Urinary bladder (tissue), 3 donors: ENCODE measurements at regions not wholly inside any gene's neighbourhood (a gene's known extent, or its start where the extent isn't known, plus 50 kb on each side); places are given as distances from the start of the nearest gene placed in this dataset.
A peak's percentile ranks its signal among the peaks of the same experiment; 100 is the strongest.
"Not testable (repeated sequence)": the region's sequence is repeated elsewhere in the genome, so short reads cannot be mapped to it uniquely, and the experiment has no call there.

Source experiments
- DNase-seq: peaks from one replicate; pipeline ENCODE4 v3.0.0-alpha.2; 2015; ENCODE audit errors: extremely low spot score
- H3K27ac ChIP-seq: one replicate; pipeline ENCODE4 v1.5.1; 2013; ENCODE audit warnings: low read depth, mild to moderate bottlenecking, moderate library complexity
- H3K36me3 ChIP-seq: one replicate; pipeline ENCODE4 v1.6.1; 2013; ENCODE audit warnings: mild to moderate bottlenecking, moderate library complexity; ENCODE audit not compliant: insufficient read depth
- H3K4me1 ChIP-seq: one replicate; pipeline ENCODE4 v1.6.1; 2013; ENCODE audit warnings: mild to moderate bottlenecking, moderate library complexity; ENCODE audit not compliant: insufficient read depth
- H3K4me3 ChIP-seq: one replicate; pipeline ENCODE4 v1.5.1; 2013; ENCODE audit warnings: low read depth, low read length
- WGBS: extraction: QIAGEN DNeasy Blood & Tissue Kit; methylation state at CpG from one replicate; pipeline ENCODE4 v1.1.7; 2013; 5-methylcytosine and 5-hydroxymethylcytosine counted together
- donor health status: healthy with polysubstance abuse.
- donor health status: healthy.

DNA sequence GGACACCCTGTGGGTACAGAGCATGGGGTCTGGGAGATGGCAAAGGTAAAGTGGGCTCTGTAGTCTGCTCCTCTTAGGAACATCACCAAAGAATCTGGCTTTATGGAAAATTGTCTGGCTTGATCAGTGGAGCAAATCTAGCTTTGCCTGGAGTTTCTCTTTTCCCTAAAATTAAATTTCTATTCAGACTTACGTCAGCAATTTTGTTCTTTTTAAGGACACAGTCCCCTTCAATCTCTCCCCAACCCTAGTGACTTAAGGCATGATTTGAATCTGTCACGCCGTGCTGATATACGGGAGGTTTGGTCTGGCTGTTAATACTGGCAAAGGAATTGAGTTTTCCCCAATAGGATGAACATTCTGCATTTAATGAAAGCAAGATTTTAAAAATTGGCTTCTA, 72.3 kb upstream of the ERCC6L2 start:
- WGBS = 97% methylated on average over 4 of the region's 4 CpGs
- no peaks in the 10 kb centered on the region for H3K4me1 ChIP-seq
- DNase-seq = no peak

DNA sequence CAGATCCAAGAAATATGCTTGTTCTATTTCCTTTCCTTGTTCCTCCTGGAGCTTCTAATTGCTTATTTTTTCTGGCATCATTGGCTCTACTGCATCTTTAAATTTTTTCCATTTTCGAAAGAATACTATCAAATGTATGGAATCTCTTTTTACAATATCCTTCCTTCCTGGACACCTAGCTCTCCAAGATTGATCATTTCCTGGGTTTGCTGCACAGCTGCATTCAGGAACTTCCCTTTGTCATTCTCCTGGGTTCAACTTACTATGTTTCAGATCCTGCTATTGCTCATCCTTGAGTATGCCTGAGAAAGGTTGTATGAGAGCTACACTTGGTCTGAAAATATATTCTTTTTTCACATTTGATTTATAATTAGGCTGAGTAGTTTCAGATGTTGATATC, 73.7 kb upstream of the ERCC6L2 start:
- 81% methylated on average over 1 of the region's 1 CpG for WGBS
- Histone ChIP-seq H3K4me1 (no peaks in the 10 kb centered on the region), H3K4me3 (no peak overlapping the region), H3K36me3 (no peaks in the 10 kb centered on the region), H3K27ac (no peak overlapping the region)
- DNase-seq = no peak

More for the DNA sequence above, 72.3 kb upstream of the ERCC6L2 start:
- Histone ChIP-seq H3K27ac (no peak overlapping the region), H3K36me3 (no peaks in the 10 kb centered on the region), H3K4me3 (no peak overlapping the region)

DNA sequence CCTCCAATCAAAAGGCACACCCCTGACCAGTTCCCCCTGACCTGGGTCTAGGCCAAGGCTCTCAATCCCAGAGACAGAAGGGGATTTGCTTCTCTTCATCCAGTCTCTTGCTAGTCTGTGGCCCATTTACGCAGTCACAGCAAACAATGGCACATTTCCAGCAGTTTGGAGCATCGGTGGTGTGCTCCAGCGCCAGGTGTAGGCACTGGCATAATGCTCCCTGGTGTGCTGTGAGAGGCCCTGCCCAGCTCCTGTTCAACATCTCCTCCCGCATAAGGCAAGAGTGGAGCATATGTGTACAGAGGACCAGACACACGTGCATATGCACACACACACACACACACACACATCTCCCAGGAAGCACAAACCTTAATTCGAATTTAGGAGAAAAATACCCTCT, 79.5 kb upstream of the ERCC6L2 start:
- H3K4me3 ChIP-seq = no peak overlapping the region
- no peak for DNase-seq
- H3K4me1 ChIP-seq = no peaks in the 10 kb centered on the region
- WGBS = 87% methylated on average over 6 of the region's 6 CpGs
- no peaks in the 10 kb centered on the region for H3K36me3 ChIP-seq
- no peak overlapping the region for H3K27ac ChIP-seq

DNA sequence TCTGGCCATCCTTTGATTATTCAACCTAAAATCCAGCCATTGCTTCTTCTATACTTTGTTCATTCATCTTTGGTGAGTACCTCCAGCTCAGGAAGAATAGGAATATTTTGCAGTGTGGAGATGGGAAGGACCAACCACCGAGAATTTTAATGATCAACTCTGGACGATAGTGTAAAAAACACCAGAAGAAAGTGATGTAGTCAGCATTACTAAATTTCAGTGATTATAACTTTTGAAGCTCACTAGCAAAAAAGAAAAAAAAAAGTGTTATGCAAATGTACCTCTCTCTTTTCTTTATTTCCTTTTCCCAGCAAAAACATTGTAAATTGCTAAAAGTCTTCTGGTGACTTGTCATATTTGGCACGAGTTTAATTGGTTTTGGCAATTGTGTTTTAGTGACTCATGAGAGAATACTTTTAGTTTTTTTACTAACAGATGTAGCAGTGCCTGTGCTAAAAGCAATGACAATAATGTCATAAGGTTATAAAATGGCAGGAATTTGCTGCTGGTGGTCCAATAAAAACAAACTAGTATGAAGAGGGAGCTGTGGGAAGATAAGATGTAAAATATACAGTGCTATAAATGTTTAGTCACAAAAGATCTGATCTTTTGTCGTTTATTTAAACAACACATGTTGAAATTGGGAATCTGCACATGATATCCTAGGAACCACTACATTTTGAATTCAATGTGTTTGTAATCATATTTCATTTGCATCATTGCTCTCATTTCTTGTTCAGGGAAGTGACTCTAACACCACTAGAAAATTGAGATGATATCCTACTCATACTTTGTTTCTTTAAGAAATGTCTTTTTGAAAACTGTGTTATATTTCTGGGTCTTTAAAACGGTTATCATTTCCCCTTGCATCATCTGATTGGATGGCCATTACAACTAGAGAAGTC, 81.3 kb upstream of the ERCC6L2 start:
- 21% methylated on average over 5 of the region's 5 CpGs for WGBS
- DNase-seq = peak; percentile 52
- no peak overlapping the region for H3K27ac ChIP-seq

DNA sequence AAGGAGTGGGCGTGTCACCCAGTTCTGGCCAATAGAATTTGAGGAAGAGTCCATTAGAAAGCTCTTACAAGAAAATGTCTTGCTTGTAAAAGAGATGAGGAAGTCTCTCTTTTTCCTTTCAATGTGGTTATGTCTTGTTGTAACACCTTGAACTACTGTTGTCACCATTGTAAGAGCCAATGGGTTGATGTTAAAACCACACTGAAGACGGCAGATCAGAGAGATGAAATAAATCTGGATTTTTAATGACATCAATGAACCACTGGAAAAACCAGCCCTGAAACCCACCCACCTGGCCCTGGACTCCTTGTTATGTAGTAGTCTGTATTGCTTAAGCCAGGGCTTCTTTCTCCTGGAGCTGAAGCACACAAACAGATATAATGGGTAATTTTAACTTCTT, 83.8 kb upstream of the ERCC6L2 start:
- no peak overlapping the region for H3K4me3 ChIP-seq
- H3K4me1 ChIP-seq = no peaks in the 10 kb centered on the region
- DNase-seq = no peak
- 91% methylated on average over 2 of the region's 2 CpGs for WGBS
- H3K27ac ChIP-seq = no peak overlapping the region
- H3K36me3 ChIP-seq = no peaks in the 10 kb centered on the region

More for the DNA sequence above, 81.3 kb upstream of the ERCC6L2 start:
- no peak overlapping the region for H3K4me3 ChIP-seq
- no peaks in the 10 kb centered on the region for H3K36me3 ChIP-seq
- H3K4me1 ChIP-seq = no peaks in the 10 kb centered on the region

DNA sequence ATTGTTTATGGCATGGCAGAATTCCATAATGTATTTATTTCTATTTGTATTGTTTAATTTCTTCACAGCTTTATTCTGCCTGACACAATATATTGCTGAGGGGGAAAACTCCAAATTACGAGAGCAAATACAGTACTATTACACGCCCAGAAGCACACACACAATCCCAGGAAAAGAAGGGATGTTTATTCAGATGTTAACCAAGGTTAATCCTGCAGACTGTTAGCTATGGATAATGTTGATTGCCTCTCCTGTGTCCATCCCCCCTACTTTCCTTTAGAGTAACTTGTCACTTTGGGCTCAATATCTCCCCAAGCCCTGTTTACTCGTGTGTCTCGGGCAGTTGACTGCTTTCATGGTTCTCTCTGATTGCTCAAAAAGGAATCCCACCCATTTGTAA, 84.2 kb upstream of the ERCC6L2 start:
- WGBS = 86% methylated on average over 4 of the region's 4 CpGs
- no peak overlapping the region for H3K27ac ChIP-seq

DNA sequence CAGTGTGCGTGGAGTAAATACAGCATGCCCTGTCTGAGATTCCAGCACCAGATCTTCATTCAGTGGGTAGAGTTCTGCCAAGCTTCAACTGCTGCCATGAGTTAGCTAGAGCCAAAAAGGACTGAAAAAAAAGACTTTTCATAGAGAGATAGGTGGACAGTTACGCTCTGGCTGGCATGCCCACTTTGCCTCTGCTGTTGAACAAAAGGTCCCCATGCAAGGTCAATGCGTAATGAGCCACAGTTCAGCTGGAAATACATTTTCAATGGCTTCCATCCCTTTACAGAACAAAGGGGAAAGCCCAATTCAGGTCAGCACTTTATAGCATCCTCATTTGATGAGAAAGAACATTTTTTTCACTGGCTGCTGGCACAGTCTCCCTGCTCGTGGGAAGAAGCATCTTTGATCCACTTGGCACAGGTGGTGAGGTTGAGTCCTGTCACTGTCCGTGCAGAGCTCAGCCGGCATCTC, 86.9 kb upstream of the ERCC6L2 start:
- Histone ChIP-seq H3K27ac (no peak overlapping the region), H3K4me3 (no peak overlapping the region), H3K4me1 (no peaks in the 10 kb centered on the region), H3K36me3 (no peaks in the 10 kb centered on the region)
- WGBS = 60% methylated on average over 6 of the region's 6 CpGs
- DNase-seq = no peak

More for the DNA sequence above, 84.2 kb upstream of the ERCC6L2 start:
- Histone ChIP-seq H3K4me1 (no peaks in the 10 kb centered on the region), H3K36me3 (no peaks in the 10 kb centered on the region), H3K4me3 (no peak overlapping the region)
- no peak for DNase-seq

DNA sequence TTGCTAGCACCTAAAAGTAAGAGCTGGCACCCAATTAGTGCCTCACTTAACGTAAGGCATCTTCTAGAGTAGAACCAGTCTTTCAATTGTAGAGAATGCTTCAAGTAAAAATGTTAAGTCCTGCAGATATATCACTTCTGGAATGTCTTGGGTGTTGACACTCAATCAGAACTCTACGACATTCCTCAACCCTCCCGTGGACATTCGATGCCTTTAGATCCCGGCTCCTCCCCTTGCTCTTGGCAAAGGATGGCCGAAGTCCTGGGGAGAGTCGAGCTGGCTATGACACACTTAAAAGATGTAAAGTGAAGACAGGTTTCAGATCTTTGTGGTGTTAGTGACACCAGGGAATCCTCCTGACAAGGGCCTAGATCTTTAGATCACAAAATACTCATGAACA, 87.5 kb upstream of the ERCC6L2 start:
- Histone ChIP-seq H3K36me3 (no peaks in the 10 kb centered on the region), H3K4me3 (no peak overlapping the region), H3K4me1 (no peaks in the 10 kb centered on the region), H3K27ac (no peak overlapping the region)
- DNase-seq = no peak
- whole genome bisulfite sequencing = 55% methylated on average over 7 of the region's 7 CpGs

DNA sequence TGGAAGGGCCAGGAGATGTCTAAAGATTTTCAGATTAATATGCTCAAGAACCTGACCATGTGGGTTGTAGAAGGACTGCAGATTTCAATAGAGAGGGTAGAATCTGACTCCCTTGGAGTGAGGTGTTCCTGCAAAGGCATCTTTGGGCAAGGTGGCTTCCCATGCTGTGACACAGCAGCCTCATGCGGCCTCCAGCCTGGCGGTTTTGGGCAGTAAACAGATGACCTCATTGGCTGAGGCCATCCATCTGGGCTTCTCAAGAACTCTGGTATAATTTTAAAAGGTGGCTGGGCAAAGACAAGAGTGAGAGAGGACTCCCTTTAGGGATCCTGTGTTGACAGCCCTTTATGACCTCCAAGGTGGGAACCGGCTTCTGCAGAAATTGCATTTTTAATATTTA, 90.3 kb upstream of the ERCC6L2 start:
- DNase-seq = no peak
- Histone ChIP-seq H3K4me1 (no peaks in the 10 kb centered on the region), H3K27ac (no peak overlapping the region), H3K4me3 (no peak overlapping the region), H3K36me3 (no peaks in the 10 kb centered on the region)
- WGBS = 88% methylated on average over 3 of the region's 3 CpGs

DNA sequence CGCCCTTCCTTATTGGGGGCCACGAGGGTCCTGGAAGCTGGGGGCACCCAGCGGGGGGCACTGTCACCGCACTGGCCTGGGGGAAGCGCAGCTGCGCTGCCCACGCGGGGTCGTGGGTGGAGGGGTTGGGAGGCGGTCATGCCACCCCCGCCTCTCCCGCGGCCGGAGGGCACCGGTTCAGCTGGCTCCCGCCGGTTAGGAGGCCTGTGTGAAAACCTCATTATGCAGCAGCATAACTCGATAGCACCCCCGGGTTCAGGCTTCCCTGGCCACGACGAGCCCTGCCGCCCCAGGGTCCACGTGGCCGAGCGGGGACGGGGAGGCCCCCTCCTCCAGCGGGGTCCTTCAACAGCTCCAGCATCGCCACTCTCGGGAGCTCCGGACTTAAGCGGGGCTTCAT, 91.2 kb upstream of the ERCC6L2 start:
- 95% methylated on average over 31 of the region's 31 CpGs for WGBS
- no peak overlapping the region for H3K4me3 ChIP-seq
- DNase-seq = no peak
- no peak overlapping the region for H3K27ac ChIP-seq
- H3K36me3 ChIP-seq = no peaks in the 10 kb centered on the region
- no peaks in the 10 kb centered on the region for H3K4me1 ChIP-seq

DNA sequence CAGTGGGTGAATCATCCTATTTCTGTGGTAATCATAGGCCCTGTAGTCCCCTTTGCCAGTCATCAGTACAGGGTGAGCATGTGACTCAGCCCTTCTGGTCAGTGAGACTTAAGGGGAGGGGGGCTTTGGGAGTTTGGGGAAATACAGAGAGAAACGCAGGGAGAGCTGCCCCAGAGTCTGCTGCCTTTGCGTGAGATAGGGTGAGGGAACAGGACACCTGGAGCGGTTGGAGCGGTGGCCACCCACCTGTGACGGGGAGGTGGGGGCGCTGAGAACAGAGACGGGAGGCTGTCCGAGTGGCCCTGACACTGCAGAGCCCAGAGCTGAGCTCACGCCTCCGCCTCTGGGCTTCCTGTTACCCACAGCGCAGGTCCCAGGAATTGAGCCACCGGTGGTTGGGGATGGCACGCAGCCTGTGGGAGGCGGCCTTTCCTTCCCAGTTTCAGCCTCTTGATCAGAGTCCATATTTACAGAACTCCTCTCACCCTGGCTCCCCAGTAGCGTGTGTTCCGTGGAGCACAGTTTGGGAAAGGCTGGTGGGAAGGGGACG, 92.0 kb upstream of the ERCC6L2 start:
- WGBS = 96% methylated on average over 17 of the region's 17 CpGs
- Histone ChIP-seq H3K36me3 (no peaks in the 10 kb centered on the region), H3K27ac (no peak overlapping the region), H3K4me1 (no peaks in the 10 kb centered on the region), H3K4me3 (no peak overlapping the region)
- DNase-seq = no peak

DNA sequence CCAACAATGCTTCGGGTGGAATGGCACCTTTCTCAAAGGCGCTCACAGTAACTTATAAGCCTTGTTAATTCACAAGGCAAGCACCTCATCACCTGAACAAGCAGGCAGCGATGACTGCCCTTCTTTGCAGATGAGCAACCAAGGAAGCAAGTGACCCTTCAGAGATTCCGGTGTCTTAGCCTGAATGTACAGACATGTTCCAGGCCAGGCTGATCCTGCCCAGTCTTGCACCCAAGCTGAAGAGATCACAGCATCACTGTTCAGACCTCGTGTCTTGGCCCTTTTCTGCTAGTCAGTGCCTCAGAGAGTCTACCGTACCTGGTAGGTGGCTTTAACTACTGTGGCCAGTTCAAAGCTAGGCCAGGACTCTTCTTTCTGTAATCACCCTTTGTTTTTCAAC, 94.7 kb upstream of the ERCC6L2 start:
- H3K4me3 ChIP-seq = no peak overlapping the region
- no peak for DNase-seq
- H3K36me3 ChIP-seq = no peaks in the 10 kb centered on the region
- 93% methylated on average over 6 of the region's 6 CpGs for WGBS
- no peaks in the 10 kb centered on the region for H3K4me1 ChIP-seq
- H3K27ac ChIP-seq = no peak overlapping the region

DNA sequence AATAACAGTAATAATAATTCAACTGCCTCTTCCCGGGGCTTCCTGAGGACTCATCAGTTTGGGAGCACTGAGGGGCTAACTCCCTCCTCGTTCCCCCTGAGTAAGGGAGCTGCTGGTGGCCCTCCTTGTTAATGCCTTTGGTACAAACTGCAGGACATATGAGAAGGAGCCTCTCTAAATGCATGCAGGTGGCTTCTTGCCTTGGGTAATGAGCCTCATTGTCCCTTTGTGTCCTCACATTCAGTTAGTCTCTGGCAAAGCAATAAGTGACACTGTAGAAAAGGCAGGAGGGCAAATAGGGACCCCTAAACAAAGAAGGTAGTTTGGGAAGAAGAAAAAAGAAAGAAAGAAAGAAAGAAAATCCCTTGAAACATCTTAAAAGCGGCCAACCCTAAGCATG, 95.4 kb upstream of the ERCC6L2 start:
- Histone ChIP-seq H3K27ac (no peak overlapping the region), H3K4me3 (no peak overlapping the region), H3K4me1 (no peaks in the 10 kb centered on the region), H3K36me3 (no peaks in the 10 kb centered on the region)
- DNase-seq = no peak
- WGBS = 92% methylated on average over 3 of the region's 3 CpGs

DNA sequence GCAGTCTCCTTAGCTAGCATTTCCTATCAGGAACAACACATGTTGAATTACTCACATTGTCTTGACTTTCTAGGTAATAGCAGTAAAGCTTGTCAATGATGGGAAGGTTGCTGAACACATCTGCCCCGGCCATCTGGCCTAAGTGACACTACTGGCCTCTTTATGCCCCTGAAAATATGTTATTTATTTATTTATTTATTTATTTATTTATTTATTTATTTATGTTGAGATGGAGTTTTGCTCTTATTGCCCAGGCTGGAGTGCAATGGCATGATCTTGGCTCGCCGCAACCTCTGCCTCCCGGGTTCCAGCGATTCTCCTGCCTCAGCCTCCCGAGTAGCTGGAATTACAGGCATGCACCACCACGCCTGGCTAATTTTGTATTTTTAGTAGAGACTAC, 95.9 kb upstream of the ERCC6L2 start:
- H3K27ac ChIP-seq, H3K36me3 ChIP-seq, H3K4me1 ChIP-seq, H3K4me3 ChIP-seq, DNase-seq: not testable (repeated sequence)
- WGBS = 97% methylated on average over 7 of the region's 7 CpGs
